ENCODE measurements at regions not wholly inside any gene's neighbourhood (a gene's known extent, or its start where the extent isn't known, plus 50 kb on each side); places are given as distances from the start of the nearest gene placed in this dataset.

DNA sequence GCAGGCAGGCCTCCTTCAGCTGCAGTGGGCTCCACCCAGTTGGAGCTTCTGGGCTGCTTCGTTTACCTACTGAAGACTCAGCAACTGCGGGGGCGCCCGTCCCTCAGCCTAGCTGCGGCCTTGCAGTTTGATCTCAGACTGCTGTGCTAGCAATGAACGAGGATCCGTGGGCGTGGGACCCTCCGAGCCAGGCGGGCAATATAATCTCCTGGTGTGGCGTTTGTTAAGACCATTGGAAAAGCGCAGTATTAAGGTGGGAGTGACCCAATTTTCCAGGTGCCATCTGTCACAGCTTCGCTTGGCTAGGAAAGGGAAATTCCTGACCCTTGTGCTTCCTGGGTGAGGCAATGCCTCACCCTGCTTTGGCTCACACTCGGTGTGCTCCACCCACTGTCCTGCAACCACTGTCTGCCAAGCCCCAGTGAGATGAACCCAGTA, 159.2 kb upstream of the FOXP2 start:
- TF ChIP-seq, protein P1, sequence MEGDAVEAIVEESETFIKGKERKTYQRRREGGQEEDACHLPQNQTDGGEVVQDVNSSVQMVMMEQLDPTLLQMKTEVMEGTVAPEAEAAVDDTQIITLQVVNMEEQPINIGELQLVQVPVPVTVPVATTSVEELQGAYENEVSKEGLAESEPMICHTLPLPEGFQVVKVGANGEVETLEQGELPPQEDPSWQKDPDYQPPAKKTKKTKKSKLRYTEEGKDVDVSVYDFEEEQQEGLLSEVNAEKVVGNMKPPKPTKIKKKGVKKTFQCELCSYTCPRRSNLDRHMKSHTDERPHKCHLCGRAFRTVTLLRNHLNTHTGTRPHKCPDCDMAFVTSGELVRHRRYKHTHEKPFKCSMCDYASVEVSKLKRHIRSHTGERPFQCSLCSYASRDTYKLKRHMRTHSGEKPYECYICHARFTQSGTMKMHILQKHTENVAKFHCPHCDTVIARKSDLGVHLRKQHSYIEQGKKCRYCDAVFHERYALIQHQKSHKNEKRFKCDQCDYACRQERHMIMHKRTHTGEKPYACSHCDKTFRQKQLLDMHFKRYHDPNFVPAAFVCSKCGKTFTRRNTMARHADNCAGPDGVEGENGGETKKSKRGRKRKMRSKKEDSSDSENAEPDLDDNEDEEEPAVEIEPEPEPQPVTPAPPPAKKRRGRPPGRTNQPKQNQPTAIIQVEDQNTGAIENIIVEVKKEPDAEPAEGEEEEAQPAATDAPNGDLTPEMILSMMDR (IDR thresholded peaks at IDR 0.05; ENCODE audit: borderline replicate concordance, insufficient read depth, low read depth, low read length): no peak

DNA sequence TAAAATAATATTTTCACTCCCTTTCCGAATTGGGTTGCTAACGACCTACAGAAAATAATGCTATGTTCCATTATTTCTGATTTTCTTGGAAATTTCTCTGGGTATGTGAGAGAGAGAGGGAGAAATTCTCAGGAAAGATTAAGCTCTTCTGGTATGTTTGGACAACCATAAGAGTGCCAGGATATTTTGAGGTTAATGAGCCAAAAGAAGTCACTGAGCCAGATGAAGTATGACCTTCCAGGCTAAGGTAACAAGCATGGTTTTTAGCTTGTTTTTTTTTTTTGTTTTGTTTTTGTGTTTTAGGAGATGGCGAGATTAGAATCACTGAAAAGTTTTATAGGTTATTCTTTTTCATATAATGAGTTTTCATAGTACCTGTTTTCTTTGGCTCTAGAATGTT, 171.0 kb upstream of the FOXP2 start:
- no peak overlapping the region for H3K4me3 ChIP-seq (ENCODE audit: low read depth, low read length)
- TF ChIP-seq, protein P1 (IDR thresholded peaks at IDR 0.05; ENCODE audit: borderline replicate concordance, insufficient read depth, low read depth, low read length): no peak

More for the DNA sequence above, 159.2 kb upstream of the FOXP2 start:
- H3K4me3 ChIP-seq (ENCODE audit: low read depth, low read length): no peak overlapping the region

DNA sequence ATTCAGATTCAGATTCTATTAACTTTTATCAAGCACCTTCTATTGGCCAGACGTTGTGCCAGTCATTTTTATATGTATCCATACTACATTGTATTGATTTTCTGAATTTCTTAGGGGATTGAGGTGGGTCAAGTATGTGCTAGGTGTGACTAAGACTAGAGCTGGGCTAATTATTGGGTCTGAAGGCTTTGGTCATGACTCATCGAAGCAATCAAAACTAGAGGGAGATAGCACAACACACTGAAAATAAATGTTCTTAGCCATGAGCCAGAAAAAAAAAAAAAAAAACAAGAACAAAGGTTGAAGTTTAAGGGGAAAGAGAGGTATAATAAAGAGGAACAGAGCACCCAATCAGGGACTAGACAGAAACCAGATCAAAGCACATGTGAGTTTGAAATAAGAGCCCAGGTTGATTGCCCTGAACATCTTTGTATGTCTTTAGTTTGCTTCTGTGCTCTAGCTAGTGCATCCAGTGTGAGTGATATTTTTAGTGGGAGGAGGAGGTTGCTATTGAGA, 171.6 kb upstream of the FOXP2 start:
- TF ChIP-seq, protein P1 (IDR thresholded peaks at IDR 0.05; ENCODE audit: borderline replicate concordance, insufficient read depth, low read depth, low read length): no peak
- H3K4me3 ChIP-seq (ENCODE audit: low read depth, low read length): no peak overlapping the region

DNA sequence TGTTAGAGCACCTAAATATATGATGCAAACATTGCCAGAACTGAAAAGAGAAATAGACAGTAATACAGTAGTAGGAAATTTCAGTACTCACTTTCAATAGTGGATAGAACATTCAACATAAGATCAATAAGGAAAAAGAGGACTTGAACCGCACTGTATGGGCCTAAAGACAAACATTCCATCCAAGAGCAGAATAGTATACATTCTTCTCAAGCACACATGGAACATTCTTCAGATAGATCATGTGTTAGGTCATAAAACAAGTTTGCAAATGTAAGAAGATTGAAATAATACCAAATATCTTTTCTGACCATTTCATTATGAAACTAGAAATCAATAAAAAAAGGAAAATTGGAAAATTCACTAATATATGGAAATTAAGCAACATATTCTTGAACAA, 185.4 kb upstream of the FOXP2 start:
- TF ChIP-seq, protein P1 (IDR thresholded peaks at IDR 0.05; ENCODE audit: borderline replicate concordance, insufficient read depth, low read depth, low read length): no peak
- no peak overlapping the region for H3K4me3 ChIP-seq (ENCODE audit: low read depth, low read length)

DNA sequence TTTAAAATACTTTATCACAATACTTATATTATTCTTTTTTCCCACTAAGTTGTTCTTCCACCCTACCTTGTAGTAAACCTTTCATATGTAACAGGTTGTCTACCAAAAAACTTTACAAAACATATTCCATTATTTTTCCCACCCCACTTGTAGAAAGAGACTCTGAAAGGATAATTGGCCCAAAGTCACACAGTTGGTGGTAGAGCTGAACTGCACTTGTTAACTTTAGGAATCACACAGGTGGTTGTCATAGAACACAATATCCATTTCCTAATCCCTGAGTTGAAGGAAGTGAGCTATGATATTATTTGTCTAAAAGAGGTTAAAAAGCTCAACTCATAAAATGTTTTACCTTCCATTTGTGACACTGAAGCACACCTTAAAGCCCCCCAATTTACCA, 188.8 kb upstream of the FOXP2 start:
- TF ChIP-seq, protein P1 (IDR thresholded peaks at IDR 0.05; ENCODE audit: borderline replicate concordance, insufficient read depth, low read depth, low read length): no peak
- H3K4me3 ChIP-seq (ENCODE audit: low read depth, low read length): no peak overlapping the region

DNA sequence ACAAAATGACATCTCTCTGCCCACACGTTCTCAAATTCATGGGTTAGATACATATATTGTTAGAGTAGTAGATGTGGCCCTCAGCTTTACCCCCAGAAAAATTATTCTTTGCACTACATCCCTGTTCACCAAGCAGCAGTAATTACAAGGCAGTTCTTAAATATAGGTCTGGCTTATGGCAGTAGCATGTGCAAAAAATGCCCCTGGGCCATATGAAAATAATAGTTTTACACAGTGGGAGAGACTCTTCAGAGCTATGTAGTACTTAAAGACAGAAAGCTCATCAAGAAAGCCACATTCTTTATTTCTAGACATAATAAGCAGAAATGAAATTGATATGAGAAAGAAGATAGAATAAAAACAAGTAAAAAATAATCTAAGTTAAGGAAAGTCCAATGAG, 196.3 kb upstream of the FOXP2 start:
- H3K4me3 ChIP-seq (ENCODE audit: low read depth, low read length): no peak overlapping the region
- TF ChIP-seq, protein P1 (IDR thresholded peaks at IDR 0.05; ENCODE audit: borderline replicate concordance, insufficient read depth, low read depth, low read length): no peak

DNA sequence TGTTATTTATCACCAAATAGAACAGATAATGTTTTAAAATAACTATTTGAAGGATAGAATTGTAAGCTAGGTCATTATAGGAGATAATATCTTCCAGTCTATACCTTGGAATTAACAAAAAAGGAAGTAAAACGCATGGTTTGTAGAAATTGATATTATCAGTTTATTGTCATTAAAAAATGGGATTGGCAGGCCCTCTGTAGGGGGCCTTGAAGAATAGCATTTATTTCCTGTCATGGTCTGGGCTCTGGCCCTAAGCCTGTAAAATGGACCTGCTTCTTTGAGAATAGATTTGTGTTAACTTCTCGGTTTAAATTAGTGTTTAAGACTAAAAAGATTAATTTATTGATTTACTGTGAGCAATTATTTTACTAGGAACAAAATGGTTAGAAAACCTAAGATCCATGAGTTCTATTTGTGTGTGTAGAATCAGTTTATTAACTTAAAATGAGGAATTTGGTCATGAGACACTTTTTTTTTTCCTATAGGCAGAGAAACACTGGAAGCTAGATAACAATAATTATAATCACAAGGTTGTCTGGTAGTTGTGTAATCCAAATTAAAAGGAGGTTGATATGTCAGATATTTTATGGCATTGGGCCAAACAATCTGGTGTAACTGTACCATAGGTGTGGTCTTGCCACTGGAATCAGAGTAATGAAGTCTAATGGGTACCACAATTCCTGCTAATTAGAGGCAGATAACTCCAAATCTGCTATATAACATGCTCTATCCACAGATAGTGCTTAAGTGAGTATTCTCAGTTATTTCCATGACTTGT, 197.4 kb upstream of the FOXP2 start:
- TF ChIP-seq, protein P1 (IDR thresholded peaks at IDR 0.05; ENCODE audit: borderline replicate concordance, insufficient read depth, low read depth, low read length): no peak
- no peak overlapping the region for H3K4me3 ChIP-seq (ENCODE audit: low read depth, low read length)

Measured in GM12875 (cell line).